Stimulated activated CD4-positive, alpha-beta T cell treated with anti-CD3 and anti-CD28 coated beads, TNF-alpha, amount 100 ng/mL, for 1 hour (primary cell): ENCODE measurements at regions not wholly inside any gene's neighbourhood (a gene's known extent, or its start where the extent isn't known, plus 50 kb on each side); places are given as distances from the start of the nearest gene placed in this dataset.

Source experiments
- DNase-seq, 3 donors: peaks; one replicate each; pipeline ENCODE4 v3.0.0-alpha.2; 2020; ENCODE audit warnings: low read depth in 3 of 3, low spot score in 1 of 3

GRCh38 chr1:38270849-38271633, 224.4 kb upstream of the POU3F1 start:
- no peak for DNase-seq

- DNase-seq, result no peak
Measured at GRCh38 chr1:38269923-38270848, 223.6 kb upstream of the POU3F1 start.

GRCh38 chr1:38268226-38268625, 221.6 kb upstream of the POU3F1 start:
- DNase-seq, result no peak

- DNase-seq, result no peak
Measured at GRCh38 chr1:38267037-38268036, 220.7 kb upstream of the POU3F1 start.

- DNase-seq, result no peak
Measured at GRCh38 chr1:38266197-38266520, 219.6 kb upstream of the POU3F1 start.

- DNase-seq, result no peak
Measured at GRCh38 chr1:38265293-38266196, 219.0 kb upstream of the POU3F1 start.

GRCh38 chr1:38263438-38263837, 216.8 kb upstream of the POU3F1 start:
- DNase-seq, result no peak

- no peak for DNase-seq
Measured at GRCh38 chr1:38261574-38261973, 215.0 kb upstream of the POU3F1 start.

GRCh38 chr1:38258085-38258627, 211.6 kb upstream of the POU3F1 start:
- no peak for DNase-seq

GRCh38 chr1:38257374-38257773, 210.8 kb upstream of the POU3F1 start:
- DNase-seq, result no peak

GRCh38 chr1:38256072-38256471, 209.5 kb upstream of the POU3F1 start:
- DNase-seq, result no peak

- DNase-seq, result no peak
Measured at GRCh38 chr1:38253314-38253713, 206.7 kb upstream of the POU3F1 start.

- DNase-seq, result no peak
Measured at GRCh38 chr1:38250356-38250755, 203.8 kb upstream of the POU3F1 start.

GRCh38 chr1:38249001-38249400, 202.4 kb upstream of the POU3F1 start:
- no peak for DNase-seq

GRCh38 chr1:38246955-38247952, 200.7 kb upstream of the POU3F1 start:
- DNase-seq, result no peak

- DNase-seq, result no peak
Measured at GRCh38 chr1:38244218-38244845, 197.7 kb upstream of the POU3F1 start.

GRCh38 chr1:38243106-38243505, 196.5 kb upstream of the POU3F1 start:
- DNase-seq, result no peak

GRCh38 chr1:38242506-38242905, 195.9 kb upstream of the POU3F1 start:
- no peak for DNase-seq
